ENCODE measurements at regions not wholly inside any gene's neighbourhood (a gene's known extent, or its start where the extent isn't known, plus 50 kb on each side); places are given as distances from the start of the nearest gene placed in this dataset.

DNA sequence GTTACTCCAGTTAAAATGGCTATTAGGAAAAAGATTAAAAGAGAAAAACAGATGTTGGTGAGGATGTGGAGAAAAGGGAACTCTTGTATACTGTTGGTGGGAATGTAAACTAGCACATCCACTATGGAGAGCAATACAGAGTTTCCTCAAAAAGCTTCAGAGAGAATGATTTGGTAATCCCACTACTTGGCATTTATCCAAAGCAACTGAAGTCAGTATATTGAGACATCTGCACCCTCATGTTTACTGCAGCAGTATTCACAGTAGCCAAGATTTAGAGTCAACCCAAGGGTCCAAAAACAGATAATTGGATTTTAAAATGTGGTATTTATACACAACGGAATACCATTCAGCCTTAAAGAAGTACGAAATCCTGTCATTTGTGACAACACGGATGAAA, 469.5 kb downstream of the QKI start:
- TF ChIP-seq, protein P1, sequence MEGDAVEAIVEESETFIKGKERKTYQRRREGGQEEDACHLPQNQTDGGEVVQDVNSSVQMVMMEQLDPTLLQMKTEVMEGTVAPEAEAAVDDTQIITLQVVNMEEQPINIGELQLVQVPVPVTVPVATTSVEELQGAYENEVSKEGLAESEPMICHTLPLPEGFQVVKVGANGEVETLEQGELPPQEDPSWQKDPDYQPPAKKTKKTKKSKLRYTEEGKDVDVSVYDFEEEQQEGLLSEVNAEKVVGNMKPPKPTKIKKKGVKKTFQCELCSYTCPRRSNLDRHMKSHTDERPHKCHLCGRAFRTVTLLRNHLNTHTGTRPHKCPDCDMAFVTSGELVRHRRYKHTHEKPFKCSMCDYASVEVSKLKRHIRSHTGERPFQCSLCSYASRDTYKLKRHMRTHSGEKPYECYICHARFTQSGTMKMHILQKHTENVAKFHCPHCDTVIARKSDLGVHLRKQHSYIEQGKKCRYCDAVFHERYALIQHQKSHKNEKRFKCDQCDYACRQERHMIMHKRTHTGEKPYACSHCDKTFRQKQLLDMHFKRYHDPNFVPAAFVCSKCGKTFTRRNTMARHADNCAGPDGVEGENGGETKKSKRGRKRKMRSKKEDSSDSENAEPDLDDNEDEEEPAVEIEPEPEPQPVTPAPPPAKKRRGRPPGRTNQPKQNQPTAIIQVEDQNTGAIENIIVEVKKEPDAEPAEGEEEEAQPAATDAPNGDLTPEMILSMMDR (IDR thresholded peaks at IDR 0.05; ENCODE audit: low read length), result no peak
- TF ChIP-seq EZH2 (optimal IDR thresholded peaks at IDR 0.05; ENCODE audit: low read depth, low read length), result no peak

Data from MM.1S (cell line).